ENCODE measurements at regions not wholly inside any gene's neighbourhood (a gene's known extent, or its start where the extent isn't known, plus 50 kb on each side); places are given as distances from the start of the nearest gene placed in this dataset.

DNA sequence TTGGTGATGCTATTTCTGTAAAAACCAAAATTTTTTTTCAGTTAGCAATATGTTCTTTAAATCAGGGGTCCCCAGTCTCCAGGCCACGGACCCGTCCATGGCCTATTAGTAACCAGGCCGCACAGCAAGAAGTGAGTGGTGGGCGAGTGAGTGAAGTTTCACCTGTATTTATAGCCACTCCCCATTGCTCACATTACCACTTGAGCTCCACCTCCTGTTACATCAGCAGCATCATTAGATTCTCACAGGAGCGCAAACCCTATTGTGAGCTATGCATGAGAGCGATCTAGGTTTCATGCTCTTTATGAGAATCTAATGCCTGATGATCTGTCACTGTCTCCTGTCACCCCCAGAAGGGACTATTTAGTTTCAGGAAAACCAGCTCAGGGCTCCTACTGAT is 58.9 kb upstream of the SLC7A1 start:
- TF ChIP-seq GATA2 (IDR thresholded peaks at IDR 0.05; ENCODE audit: low read depth, low read length), result no peak
- no peak for TF ChIP-seq GATA3 (IDR thresholded peaks at IDR 0.05; ENCODE audit: low read depth, low read length)
